Keratinocyte (primary cell): ENCODE measurements at regions not wholly inside any gene's neighbourhood (a gene's known extent, or its start where the extent isn't known, plus 50 kb on each side); places are given as distances from the start of the nearest gene placed in this dataset.
"Not testable (repeated sequence)": the region's sequence is repeated elsewhere in the genome, so short reads cannot be mapped to it uniquely, and the experiment has no call there.

ENCODE experiments used
- CTCF ChIP-seq, 3 experiments: IDR thresholded peaks in 1 of 3; conservative IDR thresholded peaks in 1 of 3; optimal IDR thresholded peaks in 1 of 3; 2 replicates in 2 of 3; 3 replicates in 1 of 3; pipeline versions ENCODE3 to v1.5.1; 2011; ENCODE audit warnings: low read length in 3 of 3, mild to moderate bottlenecking in 3 of 3, moderate library complexity in 2 of 3, control low read depth in 1 of 3, inconsistent platforms in 1 of 3; ENCODE audit not compliant: insufficient read depth in 2 of 3; ENCODE audit errors: extremely low read depth in 1 of 3
- EZH2 ChIP-seq: IDR thresholded peaks from one replicate; pipeline ENCODE4 v1.6.1; 2012; ENCODE audit warnings: inconsistent platforms, mild to moderate bottlenecking, low read length, moderate library complexity

GRCh38 chr3:130184152-130185024 is 102.8 kb downstream of the ALG1L2 start:
- TF ChIP-seq CTCF (optimal IDR thresholded peaks at IDR 0.05 in 1 of 3, IDR thresholded peaks at IDR 0.05 in 1 of 3, conservative IDR thresholded peaks at IDR 0.05 in 1 of 3; ENCODE audit: extremely low read depth in 1 of 3, insufficient read depth in 2 of 3, low read length in 3 of 3); EZH2: not testable (repeated sequence)
